ENCODE measurements at regions not wholly inside any gene's neighbourhood (a gene's known extent, or its start where the extent isn't known, plus 50 kb on each side); places are given as distances from the start of the nearest gene placed in this dataset.

- TF ChIP-seq, protein P1, sequence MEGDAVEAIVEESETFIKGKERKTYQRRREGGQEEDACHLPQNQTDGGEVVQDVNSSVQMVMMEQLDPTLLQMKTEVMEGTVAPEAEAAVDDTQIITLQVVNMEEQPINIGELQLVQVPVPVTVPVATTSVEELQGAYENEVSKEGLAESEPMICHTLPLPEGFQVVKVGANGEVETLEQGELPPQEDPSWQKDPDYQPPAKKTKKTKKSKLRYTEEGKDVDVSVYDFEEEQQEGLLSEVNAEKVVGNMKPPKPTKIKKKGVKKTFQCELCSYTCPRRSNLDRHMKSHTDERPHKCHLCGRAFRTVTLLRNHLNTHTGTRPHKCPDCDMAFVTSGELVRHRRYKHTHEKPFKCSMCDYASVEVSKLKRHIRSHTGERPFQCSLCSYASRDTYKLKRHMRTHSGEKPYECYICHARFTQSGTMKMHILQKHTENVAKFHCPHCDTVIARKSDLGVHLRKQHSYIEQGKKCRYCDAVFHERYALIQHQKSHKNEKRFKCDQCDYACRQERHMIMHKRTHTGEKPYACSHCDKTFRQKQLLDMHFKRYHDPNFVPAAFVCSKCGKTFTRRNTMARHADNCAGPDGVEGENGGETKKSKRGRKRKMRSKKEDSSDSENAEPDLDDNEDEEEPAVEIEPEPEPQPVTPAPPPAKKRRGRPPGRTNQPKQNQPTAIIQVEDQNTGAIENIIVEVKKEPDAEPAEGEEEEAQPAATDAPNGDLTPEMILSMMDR (IDR thresholded peaks at IDR 0.05; ENCODE audit: low read length), result no peak
- no peak for TF ChIP-seq EZH2 (IDR thresholded peaks at IDR 0.05; ENCODE audit: borderline replicate concordance, low read length)
Observed at GRCh38 chr1:42038261-42038660, 114.9 kb upstream of the GUCA2B start.
